K562 (cell line): ENCODE measurements at regions not wholly inside any gene's neighbourhood (a gene's known extent, or its start where the extent isn't known, plus 50 kb on each side); places are given as distances from the start of the nearest gene placed in this dataset.

Source experiments
- ATAC-seq: fragments of 200-7000 bp; cut with Tn5 transposase; 3 replicates; pipeline ENCODE4 v1.9.1; 2020; ENCODE audit warnings: moderate library complexity
- BruUV-seq: library from RNA; stranded (reverse); fragments of 400-500 nt; replicated peaks from 2 replicates; lab custom pipeline; 2021; lab: Mats Ljungman, UMichigan
- CTCF ChIA-PET: fragments of 300-600 bp; formaldehyde crosslinking; extraction: SDS; loops from one replicate; lab custom pipeline; 2021; ENCODE audit warnings: low intra/inter-chr PET ratio; lab: Yijun Ruan, JAX
- POLR2A ChIA-PET: fragments of 300-600, 350-650 bp; sonication (Branson Sonifier 250); formaldehyde crosslinking; extraction: SDS; loops from one replicate; lab custom pipeline; 2021; ENCODE audit warnings: antibody characterized with exemption, inconsistent platforms; lab: Yijun Ruan, JAX
- DNase-seq, 4 experiments: peaks; one replicate each; pipeline versions ENCODE4 v3.0.0 to v3.0.0-alpha.2; 2011 to 2018; ENCODE audit warnings: low spot score in 3 of 4, mixed read lengths in 3 of 4; ENCODE audit errors: extremely low read depth in 1 of 4
- FAIRE-seq: peaks from 2 replicates; lab custom pipeline; 2011; peaks lifted over from hg19 to GRCh38; lab: Jason Lieb, UNC
- H2AFZ ChIP-seq: 2 replicates; pipeline ENCODE4 v1.6.0; 2011; ENCODE audit warnings: low read depth, low read length, control low read depth, inconsistent platforms
- H3K27ac ChIP-seq: fragments of 200-600 bp; 3 replicates; pipeline ENCODE4 v1.8.0; 2011; ENCODE audit warnings: low read depth, mild to moderate bottlenecking, control low read depth, inconsistent platforms, low read length, moderate library complexity, mixed read lengths; ENCODE audit errors: extremely low read depth
- H3K27me3 ChIP-seq, 2 experiments: fragments of 300-600 bp in 1 of 2; 2 replicates in 1 of 2; 3 replicates in 1 of 2; pipeline versions ENCODE4 v1.6.0 to v1.8.0; 2011; ENCODE audit warnings: inconsistent platforms in 2 of 2, low read length in 2 of 2, mild to moderate bottlenecking in 1 of 2, mixed read lengths in 1 of 2, moderate library complexity in 1 of 2; ENCODE audit not compliant: control insufficient read depth in 2 of 2, insufficient read depth in 2 of 2
- H3K36me3 ChIP-seq: fragments of 300-600 bp; 3 replicates; pipeline ENCODE4 v1.8.0; 2011; ENCODE audit warnings: mild to moderate bottlenecking, low read length, inconsistent platforms; ENCODE audit not compliant: control insufficient read depth, insufficient read depth
- H3K4me1 ChIP-seq, 2 experiments: fragments of 200-600 bp in 1 of 2; replicated peaks in 1 of 2; 2 replicates in 1 of 2; 3 replicates in 1 of 2; pipeline versions ENCODE4 v1.5.1 to v1.8.0; 2011; ENCODE audit warnings: inconsistent platforms in 2 of 2, low read length in 2 of 2, mild to moderate bottlenecking in 1 of 2, mixed read lengths in 1 of 2, moderate library complexity in 1 of 2; ENCODE audit not compliant: control insufficient read depth in 2 of 2, insufficient read depth in 2 of 2
- H3K4me2 ChIP-seq: 2 replicates; pipeline ENCODE4 v1.6.1; 2011; ENCODE audit warnings: low read length, control low read depth, inconsistent platforms, mixed read lengths; ENCODE audit not compliant: insufficient read depth
- H3K4me3 ChIP-seq: fragments of 200-600 bp; sonication (generic), shearing (Covaris generic); 2 replicates; pipeline ENCODE4 v1.5.1; 2016; ENCODE audit warnings: control low read depth, inconsistent platforms
- H3K79me2 ChIP-seq: fragments of 200-600 bp; 3 replicates; pipeline ENCODE4 v1.8.0; 2011; ENCODE audit warnings: low read length, inconsistent platforms; ENCODE audit not compliant: control insufficient read depth, insufficient read depth
- H3K9ac ChIP-seq, 2 experiments: 2 replicates each; pipeline versions ENCODE4 v1.6.0 to v1.6.1; 2011; ENCODE audit warnings: low read depth in 2 of 2, low read length in 2 of 2, control low read depth in 1 of 2, inconsistent platforms in 1 of 2, mild to moderate bottlenecking in 1 of 2, mixed read lengths in 1 of 2; ENCODE audit not compliant: insufficient read depth in 1 of 2
- H3K9me1 ChIP-seq: one replicate; pipeline ENCODE4 v1.6.0; 2011; ENCODE audit warnings: inconsistent platforms, mild to moderate bottlenecking, low read length, moderate library complexity; ENCODE audit not compliant: control insufficient read depth, insufficient read depth
- H3K9me3 ChIP-seq: replicated peaks from 2 replicates; pipeline ENCODE4 v1.5.1; 2011; ENCODE audit warnings: low read depth, low read length, inconsistent platforms; ENCODE audit not compliant: control insufficient read depth, insufficient read depth
- H4K20me1 ChIP-seq: replicated peaks from 2 replicates; pipeline ENCODE4 v1.6.1; 2011; ENCODE audit warnings: low read length, inconsistent platforms, mixed read lengths; ENCODE audit not compliant: control insufficient read depth, insufficient read depth
- ARID1B ChIP-seq: fragments of 450-650 bp; IDR thresholded peaks from 2 replicates; pipeline ENCODE4 v1.6.1; 2016; ENCODE audit warnings: antibody characterized with exemption, mild to moderate bottlenecking, inconsistent platforms
- CBFA2T3 ChIP-seq: fragments of 450-650 bp; IDR thresholded peaks from 2 replicates; pipeline ENCODE4 v1.6.1; 2017
- GABPB1 ChIP-seq: sonication (generic); formaldehyde crosslinking; IDR thresholded peaks from 2 replicates; pipeline ENCODE4 v1.8.0; 2022; ENCODE audit warnings: mild to moderate bottlenecking, missing genetic modification reagents
- GTF2B ChIP-seq: IDR thresholded peaks from 2 replicates; pipeline ENCODE4 v1.6.1; 2011; ENCODE audit not compliant: insufficient read length; ENCODE audit errors: extremely low read depth
- JUND ChIP-seq, 2 experiments: IDR thresholded peaks; 2 replicates in 1 of 2; 3 replicates in 1 of 2; pipeline ENCODE4 v1.6.1; 2011; ENCODE audit warnings: borderline replicate concordance in 2 of 2, low read depth in 2 of 2, low read length in 2 of 2, improper control_type of control experiment in 1 of 2, missing biosample characterization in 1 of 2, missing genetic modification characterization in 1 of 2, missing genetic modification reagents in 1 of 2
- MEIS2 ChIP-seq: fragments of 450-650 bp; IDR thresholded peaks from 2 replicates; pipeline ENCODE4 v1.6.1; 2014; ENCODE audit warnings: mild to moderate bottlenecking; ENCODE audit not compliant: partially characterized antibody
- OTX1 ChIP-seq: fragments of 450-650 bp; formaldehyde crosslinking; IDR thresholded peaks from 2 replicates; pipeline ENCODE4 v1.4.0; 2022; ENCODE audit warnings: mild to moderate bottlenecking
- PBX2 ChIP-seq, 2 experiments: IDR thresholded peaks in 1 of 2; conservative IDR thresholded peaks in 1 of 2; 2 replicates each; pipeline ENCODE4 v1.6.1; 2016; ENCODE audit warnings: low read depth in 2 of 2, mild to moderate bottlenecking in 1 of 2, missing compliant biosample characterization in 1 of 2, missing genetic modification characterization in 1 of 2, moderate library complexity in 1 of 2
- STAT5A ChIP-seq: IDR thresholded peaks from 2 replicates; pipeline ENCODE4 v1.6.1; 2012; ENCODE audit warnings: low read length, inconsistent platforms, borderline replicate concordance
- TAL1 ChIP-seq: fragments of 450-650 bp; IDR thresholded peaks from 2 replicates; pipeline ENCODE4 v1.6.1; 2016; ENCODE audit warnings: mild to moderate bottlenecking
- TCF3 ChIP-seq: sonication (generic); formaldehyde crosslinking; IDR thresholded peaks from 2 replicates; pipeline ENCODE4 v1.4.0; 2020; ENCODE audit warnings: mild to moderate bottlenecking, missing genetic modification reagents
- TEAD4 ChIP-seq, 2 experiments: sonication (generic) in 1 of 2; formaldehyde crosslinking in 1 of 2; IDR thresholded peaks; 2 replicates each; pipeline versions ENCODE4 v1.6.1 to v1.8.0; 2012 to 2022; ENCODE audit warnings: borderline replicate concordance in 1 of 2, inconsistent platforms in 1 of 2, low read length in 1 of 2, mild to moderate bottlenecking in 1 of 2, missing genetic modification reagents in 1 of 2
- ZNF347 ChIP-seq: fragments of 450-650 bp; formaldehyde crosslinking; IDR thresholded peaks from 2 replicates; pipeline ENCODE4 v1.4.0; 2020; ENCODE audit warnings: low read depth, mild to moderate bottlenecking, moderate library complexity
- WGBS: fragments of 100-300 bp; shearing (Covaris generic); methylation state at CpG from one replicate; pipeline ENCODE4 v1.1.6; 2016; ENCODE audit warnings: low coverage, mixed read lengths; ENCODE audit not compliant: insufficient coverage; ENCODE audit errors: missing lambda C conversion rate; 5-methylcytosine and 5-hydroxymethylcytosine counted together
- in situ Hi-C: fragments of 300-500 bp; cut with MboI; formaldehyde crosslinking; loops from 4 replicates; pipeline ENCODE4 v1.15.0; 2018; ENCODE audit warnings: inconsistent platforms, mixed read lengths
- intact Hi-C: fragments of 100-400 bp; cut with micrococcal nuclease; formaldehyde crosslinking; loops from 2 replicates; pipeline ENCODE4 v1.14.2; 2022
- TF ChIP-seq, protein P1 (sequence below), 2 experiments: fragments of 250-450 bp in 1 of 2; fragments of 450-650 bp in 1 of 2; sonication (Bioruptor Pico) in 1 of 2; IDR thresholded peaks; 2 replicates each; pipeline versions ENCODE4 v1.6.1 to v1.8.0; 2016 to 2021; ENCODE audit warnings: mild to moderate bottlenecking in 2 of 2, moderate library complexity in 2 of 2, missing compliant biosample characterization in 1 of 2, missing genetic modification characterization in 1 of 2

GRCh38 chr7:12866207-12866606, 178.8 kb downstream of the ARL4A start:
- DNase-seq (peak in 2 of 4 experiments; percentile 15 to 31), FAIRE-seq (peak; percentile 49), ATAC-seq (peak; percentile 38; the same call in 2 of the 3 replicates)
- no TSS peak for BruUV-seq
- Histone ChIP-seq H3K9me3 (no peaks in the 10 kb centered on the region), H3K79me2 (no peaks in the 10 kb centered on the region), H3K9ac (no peak overlapping the region), H3K4me3 (no peak overlapping the region), H3K27ac (no peak overlapping the region), H3K4me1 (peaks cover 0 to 7% of the 10 kb centered on the region in 2 experiments; a peak in 2 of 5 replicates), H3K4me2 (no peak overlapping the region), H3K36me3 (no peaks in the 10 kb centered on the region), H4K20me1 (no peaks in the 10 kb centered on the region), H3K9me1 (no peaks in the 10 kb centered on the region), H2AFZ (no peak overlapping the region; the same call in 1 of the 2 replicates), H3K27me3 (no peaks in the 10 kb centered on the region)
- POLR2A ChIA-PET = interaction anchor here (1.1 to 1.5 kb wide), 2 partner anchors 11 to 16 kb away, joined by 3 to 6 read pairs; no protein-coding TSS in a partner anchor
- in situ Hi-C loops = no loop called here
- CTCF ChIA-PET = no interaction called here
- no peak for TF ChIP-seq GABPB1
- peak; percentile 12; the same call in 1 of the 2 replicates for TF ChIP-seq STAT5A
- no peak for TF ChIP-seq PBX2 (CRISPR knock-in tag; IDR thresholded peaks at IDR 0.05; ENCODE audit: low read depth)
- TF ChIP-seq PBX2 (tag; conservative IDR thresholded peaks at IDR 0.05; ENCODE audit: low read depth) = peak; percentile 42; the same call in 1 of the 2 replicates
- TF ChIP-seq MEIS2 = peak; percentile 67
- TF ChIP-seq ARID1B = peak; percentile 59
- TF ChIP-seq, protein P1, sequence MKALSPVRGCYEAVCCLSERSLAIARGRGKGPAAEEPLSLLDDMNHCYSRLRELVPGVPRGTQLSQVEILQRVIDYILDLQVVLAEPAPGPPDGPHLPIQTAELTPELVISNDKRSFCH (CRISPR knock-in tag; IDR thresholded peaks at IDR 0.05) = no peak
- TF ChIP-seq, protein P1 (tag; IDR thresholded peaks at IDR 0.05) = peak; percentile 72; the same call in 1 of the 2 replicates
- TF ChIP-seq OTX1 = no peak
- peak; percentile 53; the same call in 1 of the 2 replicates for TF ChIP-seq TCF3
- no peak for TF ChIP-seq ZNF347
- TF ChIP-seq JUND (IDR thresholded peaks at IDR 0.05; ENCODE audit: borderline replicate concordance, low read depth, low read length) = no peak
- no peak for TF ChIP-seq JUND (tag; IDR thresholded peaks at IDR 0.05; ENCODE audit: borderline replicate concordance, low read depth, low read length)
- TF ChIP-seq CBFA2T3 = peak; percentile 36; the same call in 1 of the 2 replicates
- peak; percentile 25; the same call in 1 of the 2 replicates for TF ChIP-seq TAL1
- TF ChIP-seq TEAD4 (IDR thresholded peaks at IDR 0.05; ENCODE audit: low read length) = peak; percentile 42; the same call in 1 of the 2 replicates
- TF ChIP-seq TEAD4 (CRISPR knock-in tag; IDR thresholded peaks at IDR 0.05; ENCODE audit: borderline replicate concordance) = no peak
- TF ChIP-seq GTF2B = no peak
- 47% methylated on average over 4 of the region's 4 CpGs for WGBS
- intact Hi-C loops = no loop called here
